HL-60/S4 (cell line): ENCODE measurements at regions not wholly inside any gene's neighbourhood (a gene's known extent, or its start where the extent isn't known, plus 50 kb on each side); places are given as distances from the start of the nearest gene placed in this dataset.

Source experiments
- in situ Hi-C: fragments of 300-500 bp; cut with MboI; formaldehyde crosslinking; loops from 2 replicates; pipeline ENCODE4 v1.14.3; 2022; ENCODE audit warnings: low sequenced_read_pairs

DNA sequence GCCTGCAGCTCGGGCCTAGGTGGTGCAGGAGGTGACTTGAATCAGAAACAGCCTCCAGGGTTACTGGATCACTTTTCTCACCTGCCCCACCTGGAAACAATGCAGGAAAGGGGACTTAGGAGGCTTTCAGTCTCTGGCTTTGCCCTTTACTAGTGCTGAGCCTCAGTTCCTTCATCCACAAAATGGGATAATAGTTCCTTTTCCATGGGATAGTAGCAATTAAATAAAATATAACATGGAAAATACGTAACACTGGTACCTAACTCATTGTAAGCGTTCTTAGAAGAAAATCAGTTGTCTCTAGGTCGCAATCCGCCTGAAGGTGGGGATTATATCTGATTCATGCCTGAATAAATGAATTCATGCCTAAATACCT is 91.4 kb upstream of the CALM2 start:
- in situ Hi-C loops: no loop called here

DNA sequence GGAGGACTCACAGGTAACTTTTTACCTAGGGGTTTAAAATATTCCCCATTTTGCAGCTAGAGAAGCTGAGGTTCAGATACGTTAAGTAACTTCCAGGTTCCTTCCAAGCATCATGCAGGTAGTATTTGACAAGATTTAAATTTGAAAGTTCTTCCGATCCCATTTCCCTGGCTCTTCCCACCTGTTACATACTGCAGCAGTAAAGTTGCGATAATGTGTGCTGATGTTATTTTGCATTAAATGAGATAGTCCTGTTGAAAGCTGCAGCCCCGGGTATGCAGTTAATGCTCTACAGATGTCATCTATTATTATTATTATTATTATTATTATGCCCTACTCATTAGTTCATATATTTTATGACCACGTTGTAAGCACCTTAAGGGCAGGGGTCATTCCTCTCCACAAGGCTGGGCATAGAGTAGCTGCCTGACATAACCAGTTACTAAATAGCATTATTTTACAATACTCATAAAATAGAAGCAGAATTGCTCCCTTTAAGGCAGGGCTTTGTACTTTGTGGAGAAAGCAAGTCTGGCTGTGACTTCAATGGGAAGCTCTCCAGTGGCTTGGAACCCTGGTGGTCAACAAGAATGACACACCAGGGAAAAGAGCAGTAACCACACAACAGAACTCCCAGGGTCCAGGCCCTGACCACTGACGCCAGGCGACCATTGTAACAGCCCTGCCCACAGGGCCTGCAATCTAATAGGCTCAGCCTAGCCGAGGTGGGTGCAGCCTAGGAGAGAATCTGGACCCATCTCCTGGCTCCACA is 90.8 kb upstream of the CALM2 start:
- in situ Hi-C loops: no loop called here

DNA sequence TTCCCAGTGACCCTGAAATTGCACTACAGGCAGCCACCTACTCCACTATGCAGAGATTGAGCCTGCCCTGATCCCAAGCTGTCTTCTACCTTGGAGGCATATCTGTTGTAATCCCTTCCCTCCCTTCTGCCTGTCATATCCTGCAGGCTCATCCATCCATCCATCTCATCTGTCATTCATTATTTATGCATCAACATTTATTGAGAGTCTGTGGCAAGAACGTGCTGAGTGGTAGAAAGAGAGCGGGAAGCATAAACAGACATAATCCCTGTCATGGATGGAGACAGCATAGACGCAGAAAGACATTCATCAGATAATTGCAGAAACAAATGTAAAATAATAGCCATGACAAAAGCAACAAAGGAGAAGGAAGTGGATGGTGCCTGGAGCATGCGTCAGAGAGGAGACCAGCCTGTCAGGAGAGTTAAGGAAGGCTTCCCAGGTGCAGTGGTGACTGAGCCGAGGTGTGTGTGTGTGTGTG is 89.5 kb upstream of the CALM2 start:
- in situ Hi-C loops: no loop called here

DNA sequence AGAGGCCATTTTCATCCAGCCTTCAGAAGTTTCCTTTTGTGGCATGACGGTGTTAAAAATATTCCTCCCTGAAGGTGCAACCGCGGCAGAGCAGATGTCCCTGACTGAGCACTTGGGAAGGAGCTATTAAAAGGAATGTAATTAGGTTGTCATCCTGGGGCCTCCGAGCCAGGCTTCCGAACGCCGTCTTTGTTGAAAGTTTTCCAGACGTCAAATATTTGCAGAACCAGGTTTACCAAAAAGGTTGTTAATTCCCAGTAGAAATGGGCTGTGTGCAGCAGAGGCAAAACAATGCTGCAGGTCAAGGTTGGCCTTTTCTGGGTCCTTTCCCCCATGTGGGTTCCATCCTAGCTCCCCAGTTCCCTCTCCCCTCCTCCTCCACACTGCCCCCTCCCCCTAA is 88.8 kb upstream of the CALM2 start:
- in situ Hi-C loops: no loop called here

DNA sequence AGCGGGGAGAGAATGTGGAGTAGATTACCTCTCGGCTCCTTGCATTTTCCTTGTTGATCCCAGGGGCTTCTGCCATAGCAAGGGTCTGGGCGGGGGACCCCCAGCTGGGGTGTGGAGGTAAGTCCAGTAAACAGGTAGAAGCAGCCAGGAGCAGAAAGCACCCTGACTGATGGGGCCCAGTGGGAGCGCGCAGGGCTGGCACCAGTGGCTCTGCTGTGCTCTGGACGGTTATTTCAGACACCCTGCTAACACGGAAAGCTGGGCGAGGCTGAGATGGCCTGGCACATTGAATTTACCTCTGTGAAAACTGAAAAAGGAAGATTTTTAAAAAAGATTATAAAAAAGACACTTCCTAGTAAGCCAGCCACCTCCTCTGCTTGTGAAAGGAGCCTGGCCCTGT is 88.4 kb upstream of the CALM2 start:
- in situ Hi-C loops: no loop called here

DNA sequence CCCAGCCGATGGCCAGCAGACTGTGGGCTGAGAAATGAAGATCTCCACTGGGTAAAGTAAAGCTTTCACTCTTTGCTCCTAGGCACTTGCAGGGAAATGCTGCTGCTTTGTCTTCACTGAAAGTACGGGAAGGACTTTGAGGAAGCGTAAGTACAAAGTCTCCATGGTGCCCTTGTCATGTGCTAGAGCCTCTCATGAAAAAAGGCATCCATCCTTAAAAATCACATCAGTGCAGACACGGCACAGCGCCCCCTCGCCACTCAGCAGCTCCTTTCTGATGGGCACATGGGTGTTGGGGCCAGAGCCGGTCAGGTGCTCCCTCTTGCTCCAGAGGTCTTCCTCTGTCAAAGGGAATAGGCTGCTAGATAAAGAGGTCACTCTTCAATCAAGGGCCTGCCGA is 87.8 kb upstream of the CALM2 start:
- in situ Hi-C loops: no loop called here

DNA sequence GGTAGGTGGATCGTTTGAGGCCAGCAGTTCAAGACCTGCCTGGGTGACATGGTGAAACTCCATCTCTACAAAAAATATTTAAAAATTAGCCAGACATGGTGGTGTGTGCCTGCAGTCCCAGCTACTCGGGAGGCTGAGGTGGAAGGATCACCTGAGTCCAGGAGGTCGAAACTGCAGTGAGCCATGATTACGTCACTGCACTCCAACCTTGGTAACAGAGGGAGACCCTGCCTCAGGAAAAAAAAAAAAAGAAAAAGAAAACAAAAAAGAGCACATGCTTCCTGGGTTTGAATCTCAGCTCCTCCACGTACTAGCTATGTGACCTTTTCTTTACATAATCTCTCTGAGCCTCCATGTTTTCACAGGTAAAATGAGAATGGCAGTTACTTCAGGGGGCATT is 86.3 kb upstream of the CALM2 start:
- in situ Hi-C loops: no loop called here

DNA sequence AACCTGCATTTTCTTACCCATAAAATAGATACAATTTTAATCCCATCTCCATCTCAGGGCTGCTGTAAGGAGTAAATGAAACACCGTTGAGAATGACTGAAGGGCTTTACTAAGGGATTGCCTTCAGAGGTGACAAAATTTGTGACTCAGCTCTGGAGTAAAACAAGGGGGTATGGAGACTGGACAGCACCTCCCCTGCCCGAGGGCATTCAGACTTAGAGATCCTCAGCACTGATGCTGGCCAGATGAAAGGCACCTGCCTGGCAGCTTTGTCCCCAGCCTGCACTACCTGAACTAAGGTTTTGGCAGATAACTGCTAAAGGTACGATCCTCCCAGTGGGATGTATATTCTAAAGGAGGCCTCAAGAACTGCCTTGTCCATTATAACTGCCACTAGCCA is 84.7 kb upstream of the CALM2 start:
- in situ Hi-C loops: no loop called here

DNA sequence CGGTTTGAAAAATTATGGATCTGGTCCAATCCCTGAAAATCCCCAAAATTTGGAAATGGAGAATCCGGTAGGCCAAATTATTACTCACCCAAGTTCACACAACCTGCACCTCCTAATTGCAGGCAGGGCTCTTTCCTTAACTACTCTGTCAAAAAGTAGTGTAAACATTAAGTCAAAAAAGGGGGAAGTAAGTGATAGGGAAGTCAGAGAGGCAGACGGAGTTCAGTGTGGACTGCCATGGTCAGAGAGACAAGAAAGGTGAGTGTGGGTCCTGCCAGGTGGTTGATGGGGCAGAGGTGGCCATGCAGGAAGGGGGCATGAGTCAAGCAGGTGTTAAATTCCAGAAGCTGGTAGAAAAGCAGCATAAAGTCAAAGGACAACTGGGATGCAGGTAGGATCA is 83.5 kb upstream of the CALM2 start:
- in situ Hi-C loops: no loop called here

DNA sequence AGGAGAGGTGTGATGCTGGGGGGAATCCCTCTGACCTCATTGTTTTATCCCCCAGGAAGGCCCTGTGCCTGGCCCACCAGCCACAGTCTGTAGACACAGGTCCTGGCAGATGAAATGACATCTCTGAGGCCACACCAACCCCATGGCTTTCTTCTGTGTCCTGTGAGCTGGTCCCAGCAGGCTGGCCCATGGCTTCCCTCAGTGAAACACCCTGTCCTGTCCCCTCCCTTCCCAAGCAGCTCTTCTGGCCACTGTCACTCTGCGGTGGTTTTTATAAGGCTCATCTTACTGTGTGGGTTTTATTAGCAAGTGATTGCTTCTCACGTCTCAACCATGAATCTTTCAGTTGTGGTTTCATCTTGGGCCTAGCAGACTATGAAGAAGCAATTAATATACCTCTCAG is 81.6 kb upstream of the CALM2 start:
- in situ Hi-C loops: no loop called here

DNA sequence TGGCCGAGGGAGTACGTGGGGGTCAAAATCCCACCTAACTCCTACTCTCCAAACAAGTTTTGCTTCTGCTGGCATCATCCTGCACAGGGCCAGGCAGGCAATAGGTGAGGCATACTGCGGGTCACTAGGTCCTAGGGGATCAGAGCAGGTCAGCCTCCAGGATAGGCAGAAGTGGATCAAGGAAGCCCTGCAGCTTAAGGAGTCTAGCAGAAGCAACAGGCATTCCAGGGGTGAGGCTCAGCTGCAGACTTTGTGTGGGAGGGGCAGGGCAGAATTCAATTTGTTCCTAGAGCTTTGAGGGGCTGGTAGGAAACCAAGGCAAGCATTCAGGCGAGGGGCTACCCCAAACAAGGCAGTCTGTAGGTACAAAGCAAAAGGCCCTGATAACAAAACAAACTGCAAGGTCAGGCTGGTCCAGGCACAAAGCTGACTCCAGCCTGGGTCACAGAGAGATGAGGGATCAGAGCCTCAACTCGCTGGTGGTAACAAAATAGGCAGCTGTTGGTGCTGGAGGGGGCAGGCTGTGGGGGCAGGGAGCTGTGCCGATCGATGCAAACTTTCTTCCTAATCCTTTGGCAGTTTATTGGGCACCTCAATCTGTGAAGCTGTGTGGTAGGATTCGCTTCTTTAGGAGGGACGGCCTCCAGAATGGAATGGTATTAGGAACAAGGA is 80.2 kb upstream of the CALM2 start:
- in situ Hi-C loops: no loop called here

DNA sequence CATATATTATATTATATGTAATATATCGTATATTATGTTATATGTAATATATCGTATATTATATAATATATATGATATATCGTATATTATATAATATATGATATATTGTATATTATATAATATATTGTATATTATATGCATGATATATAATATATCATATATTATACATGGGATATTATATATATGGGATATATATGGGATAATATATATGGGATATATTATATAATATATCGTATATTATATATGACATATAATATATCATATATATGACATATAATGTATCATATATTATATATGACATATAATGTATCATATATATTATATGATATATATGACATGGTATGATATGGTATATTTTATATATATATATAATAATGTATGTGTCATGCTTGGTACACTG is 79.5 kb upstream of the CALM2 start:
- in situ Hi-C loops: no loop called here

DNA sequence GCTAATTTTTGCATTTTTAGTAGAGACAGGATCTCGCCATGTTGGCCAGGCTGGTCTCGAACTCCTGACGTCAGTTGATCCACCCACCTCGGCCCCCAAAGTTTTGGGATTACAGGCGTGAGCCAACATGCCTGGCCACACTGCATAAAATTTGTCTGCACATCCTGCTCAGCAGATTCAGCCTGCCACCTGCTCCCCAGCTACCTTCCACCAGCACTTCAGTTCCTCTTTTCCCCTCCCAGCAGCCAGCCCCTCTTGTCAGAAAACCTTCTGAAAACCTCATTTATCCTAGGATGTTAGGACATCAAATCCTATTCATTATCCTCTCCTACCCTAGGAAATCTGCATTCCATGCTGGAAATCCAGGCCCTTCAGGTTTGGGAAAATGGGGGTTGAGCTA is 78.2 kb upstream of the CALM2 start:
- in situ Hi-C loops: no loop called here

DNA sequence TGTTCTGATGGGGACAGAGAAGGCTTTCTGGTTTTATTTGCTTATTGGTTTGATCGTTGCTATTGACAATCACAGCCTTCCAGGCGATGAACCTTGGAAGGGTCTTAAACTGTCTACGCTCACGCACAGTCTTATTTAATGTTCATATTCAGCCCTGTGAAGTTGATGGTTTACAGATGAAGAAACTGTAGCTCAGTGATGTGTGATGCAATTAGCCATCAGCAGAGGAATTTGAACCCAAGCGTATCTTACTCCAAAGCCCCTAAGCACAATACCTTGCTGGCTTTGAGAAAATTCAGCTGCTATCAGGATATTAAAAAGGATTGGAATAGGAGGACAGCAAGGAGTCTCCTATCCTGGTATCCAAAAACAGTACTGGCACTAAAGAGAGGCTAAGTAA is 77.1 kb upstream of the CALM2 start:
- in situ Hi-C loops: no loop called here

DNA sequence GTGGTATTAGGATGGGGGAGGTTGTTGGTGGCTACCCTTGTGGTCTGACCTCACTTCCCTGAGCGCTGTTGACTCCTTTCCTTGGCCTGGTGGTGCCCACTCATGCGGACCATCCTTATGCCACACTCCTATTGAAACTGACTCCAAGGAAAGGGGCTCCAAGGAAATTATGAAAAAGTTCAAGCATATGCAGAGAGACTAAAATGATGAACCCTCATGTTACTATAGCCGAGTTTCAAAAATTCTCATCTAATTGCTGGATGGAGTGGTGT is 75.0 kb upstream of the CALM2 start:
- in situ Hi-C loops: no loop called here

DNA sequence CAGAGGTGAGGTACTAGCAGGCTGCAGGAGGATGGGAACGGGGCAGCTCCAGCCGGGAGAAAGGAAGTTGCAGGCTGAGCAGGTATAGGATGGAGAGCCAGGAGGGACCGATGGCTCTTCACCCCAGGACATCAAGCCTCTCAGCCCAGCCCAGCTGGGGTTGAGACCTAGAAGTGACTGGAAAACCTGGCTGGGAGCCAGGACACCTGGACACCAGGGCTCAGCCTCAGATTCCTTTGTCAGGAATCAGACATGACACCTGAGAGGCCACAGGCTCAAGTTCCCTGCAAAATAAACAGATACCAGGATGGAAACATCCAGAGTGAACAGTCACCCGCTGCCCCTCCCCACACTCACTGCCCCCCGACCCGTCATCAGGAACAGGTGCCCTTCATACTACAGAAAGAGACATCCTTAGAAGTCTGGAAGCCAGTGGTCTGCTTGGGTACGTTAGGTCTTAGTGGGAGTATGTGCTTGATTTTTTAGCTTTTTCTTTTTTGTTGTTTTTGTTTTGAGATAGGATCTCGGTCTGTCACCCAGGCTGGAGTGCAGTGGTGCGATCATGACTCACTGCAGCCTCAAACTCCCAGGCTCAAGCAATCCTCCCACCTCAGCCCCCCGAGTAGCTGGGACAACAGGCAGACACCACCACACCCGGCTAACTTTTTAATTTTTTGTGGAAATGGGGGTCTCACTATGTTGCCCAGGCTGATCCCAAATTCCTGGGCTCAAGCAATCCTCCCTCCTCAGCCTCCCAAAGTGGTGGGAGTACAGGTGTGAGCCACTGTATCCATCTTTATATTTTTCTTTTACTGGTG is 74.5 kb upstream of the CALM2 start:
- in situ Hi-C loops: no loop called here

DNA sequence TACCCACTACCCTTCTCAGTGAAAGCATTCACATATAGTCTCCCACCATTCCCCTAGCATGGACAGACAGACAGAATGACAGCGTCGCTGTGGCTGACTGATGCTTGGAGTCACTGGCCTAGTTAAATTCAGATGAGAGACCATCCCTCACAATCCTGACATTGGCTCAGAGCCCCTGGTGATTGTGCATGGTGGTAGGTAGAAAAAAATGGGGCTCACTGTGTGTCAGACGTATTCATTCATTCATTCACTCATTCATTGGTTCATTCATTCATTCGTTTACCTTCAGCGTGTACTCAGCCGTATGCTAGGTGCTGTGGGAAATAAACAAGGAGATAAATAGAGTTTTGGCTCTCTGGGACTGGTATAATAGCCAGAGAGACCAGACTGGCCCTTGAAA is 73.6 kb upstream of the CALM2 start:
- in situ Hi-C loops: no loop called here

DNA sequence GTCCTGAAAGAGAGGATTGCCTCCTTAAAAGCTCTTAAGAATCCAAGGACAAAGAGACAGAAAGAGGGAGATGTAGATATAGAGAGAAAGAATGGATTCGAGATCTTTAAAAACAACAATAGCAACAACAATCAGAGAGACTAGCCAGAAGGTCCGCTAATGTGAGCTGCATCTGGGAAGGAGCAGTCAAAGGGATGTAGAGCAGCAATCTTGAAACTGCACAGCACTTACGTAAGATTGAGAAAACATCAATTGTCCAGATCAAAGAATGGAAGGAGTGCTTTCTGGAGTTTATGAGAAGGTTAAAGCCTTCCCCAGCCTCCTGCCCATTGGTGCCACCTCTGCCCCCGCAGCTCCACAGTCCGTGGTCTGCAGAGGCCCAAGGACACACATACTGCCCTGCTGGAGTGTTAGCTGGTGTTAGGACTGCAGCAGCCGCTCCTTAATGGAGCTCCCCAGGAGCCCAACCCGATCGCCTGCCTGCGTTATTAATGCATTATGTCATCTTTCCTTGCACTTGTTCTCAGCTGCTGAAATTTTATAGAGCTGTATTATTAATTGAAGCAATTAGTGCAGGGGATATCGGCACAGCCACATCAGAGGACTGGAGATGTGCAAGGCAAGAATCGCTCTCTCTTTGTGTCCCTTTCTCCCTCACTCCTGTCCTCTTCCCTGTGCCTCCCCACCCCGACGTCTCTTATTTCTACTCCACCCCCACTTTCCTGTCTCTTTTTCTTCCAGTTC is 73.0 kb upstream of the CALM2 start:
- in situ Hi-C loops: no loop called here

DNA sequence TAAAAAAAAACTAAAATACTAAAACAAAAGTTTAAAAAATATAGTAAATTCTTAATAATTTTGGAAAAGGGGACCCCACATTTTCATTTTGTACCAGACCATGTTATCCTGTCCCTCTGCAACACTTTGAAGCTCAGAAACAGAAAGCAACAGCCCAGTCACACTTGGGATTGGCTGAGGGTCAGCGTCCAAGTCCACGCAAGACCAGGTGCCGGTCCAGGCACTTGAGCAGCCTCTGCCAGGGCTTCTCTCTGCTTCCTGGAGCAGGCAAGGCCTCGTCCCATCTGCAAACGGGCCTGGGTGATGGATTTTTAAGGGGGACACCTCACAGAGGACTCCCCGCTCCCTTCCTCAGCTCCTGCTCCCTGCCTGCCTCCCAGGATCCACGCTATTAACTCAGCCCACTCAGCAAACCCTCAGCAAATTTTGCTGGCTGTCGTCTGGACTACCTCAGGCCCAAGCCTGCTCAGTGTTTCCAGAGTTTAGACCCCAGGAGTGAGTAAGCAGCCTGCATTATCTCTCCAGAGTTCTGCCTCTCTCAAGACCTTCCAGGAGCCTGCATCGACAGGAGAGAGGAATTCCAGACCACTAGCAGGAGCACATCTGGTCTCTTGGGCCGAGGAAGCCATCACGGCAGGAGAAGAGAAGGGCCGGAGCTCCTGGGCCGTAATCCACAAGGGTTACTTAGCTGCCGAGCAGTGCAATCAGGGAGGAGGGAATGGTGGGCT is 67.4 kb upstream of the CALM2 start:
- in situ Hi-C loops: no loop called here

DNA sequence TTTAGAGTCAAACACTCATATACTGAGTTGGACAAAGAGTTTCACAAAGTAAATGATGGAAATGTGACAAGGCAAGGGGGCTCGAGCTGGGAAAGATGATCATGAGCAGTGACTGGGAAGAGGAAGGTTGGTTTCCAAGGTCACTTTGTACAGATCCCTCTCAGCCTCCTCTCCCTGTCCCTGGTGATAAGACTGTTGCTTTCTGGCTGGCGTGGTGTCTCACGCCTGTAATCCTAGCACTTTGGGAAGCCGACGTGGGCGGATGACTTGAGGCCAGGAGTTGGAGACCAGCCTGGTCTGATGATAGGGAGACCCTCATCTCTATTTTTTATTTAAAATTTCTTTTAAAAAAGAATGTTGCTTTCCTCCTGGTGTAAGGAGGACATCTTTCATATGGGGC is 65.4 kb upstream of the CALM2 start:
- in situ Hi-C loops: no loop called here
